H1 (cell line): ENCODE measurements at regions not wholly inside any gene's neighbourhood (a gene's known extent, or its start where the extent isn't known, plus 50 kb on each side); places are given as distances from the start of the nearest gene placed in this dataset.

Source experiments
- CTCF ChIA-PET: fragments of 300-600 bp; sonication (Branson Sonifier 250); formaldehyde crosslinking; loops from one replicate; lab custom pipeline; 2021; ENCODE audit not compliant: partially characterized antibody; lab: Charles Lee
- POLR2A ChIA-PET: fragments of 300-600 bp; sonication (Branson Sonifier 250); formaldehyde crosslinking; loops from one replicate; lab custom pipeline; 2021; ENCODE audit warnings: inconsistent platforms; ENCODE audit not compliant: partially characterized antibody; lab: Charles Lee
- DNase-seq, 2 experiments: peaks; one replicate each; pipeline versions ENCODE4 v3.0.0 to v3.0.0-alpha.2; 2010 to 2022; ENCODE audit warnings: low spot score in 2 of 2, low read depth in 1 of 2, mixed read lengths in 1 of 2
- FAIRE-seq: peaks from 2 replicates; lab custom pipeline; 2011; peaks lifted over from hg19 to GRCh38; lab: Jason Lieb, UNC
- H2AFZ ChIP-seq: 2 replicates; pipeline ENCODE4 v1.8.1; 2012; ENCODE audit warnings: low read length, inconsistent platforms
- H2AK5ac ChIP-seq: 2 replicates; pipeline ENCODE4 v1.6.1; 2013; ENCODE audit warnings: low read depth, low read length
- H2BK120ac ChIP-seq: replicated peaks from 2 replicates; pipeline ENCODE3; 2013; ENCODE audit warnings: low read depth, low read length, inconsistent platforms
- H2BK12ac ChIP-seq: 2 replicates; pipeline ENCODE4 v1.6.1; 2013; ENCODE audit warnings: low read depth, low read length
- H2BK15ac ChIP-seq: 2 replicates; pipeline ENCODE4 v1.6.1; 2013; ENCODE audit warnings: low read length
- H2BK20ac ChIP-seq: 2 replicates; pipeline ENCODE4 v1.6.1; 2013; ENCODE audit warnings: low read length
- H2BK5ac ChIP-seq: 2 replicates; pipeline ENCODE4 v1.6.1; 2013; ENCODE audit warnings: low read depth, low read length
- H3K14ac ChIP-seq: 2 replicates; pipeline ENCODE4 v1.6.1; 2013; ENCODE audit warnings: inconsistent platforms; ENCODE audit not compliant: insufficient read length
- H3K18ac ChIP-seq: 2 replicates; pipeline ENCODE4 v1.6.1; 2013; ENCODE audit warnings: low read length; ENCODE audit errors: extremely low read depth
- H3K23ac ChIP-seq: 2 replicates; pipeline ENCODE4 v1.6.1; 2013; ENCODE audit warnings: inconsistent platforms; ENCODE audit not compliant: insufficient read length
- H3K23me2 ChIP-seq: 2 replicates; pipeline ENCODE4 v1.6.1; 2013; ENCODE audit warnings: low read depth, low read length
- H3K27ac ChIP-seq: 2 replicates; pipeline ENCODE4 v1.6.1; 2011; ENCODE audit warnings: low read depth, low read length, inconsistent platforms
- H3K27me3 ChIP-seq, 4 experiments: replicated peaks in 1 of 4; 1 replicate in 1 of 4; 2 replicates in 3 of 4; pipeline versions ENCODE4 v1.6.1 to v1.8.1; 2011 to 2013; ENCODE audit warnings: low read length in 3 of 4, mild to moderate bottlenecking in 3 of 4, inconsistent platforms in 2 of 4, mixed read lengths in 2 of 4, moderate library complexity in 1 of 4; ENCODE audit not compliant: control insufficient read depth in 3 of 4, insufficient read depth in 3 of 4; ENCODE audit errors: extremely low read depth in 1 of 4
- H3K36me3 ChIP-seq, 4 experiments: 2 replicates each; pipeline versions ENCODE4 v1.6.1 to v1.8.1; 2011 to 2013; ENCODE audit warnings: mild to moderate bottlenecking in 4 of 4, low read length in 3 of 4, moderate library complexity in 2 of 4, control low read depth in 1 of 4, inconsistent platforms in 1 of 4; ENCODE audit not compliant: insufficient read depth in 4 of 4, control insufficient read depth in 2 of 4
- H3K4ac ChIP-seq: replicated peaks from 2 replicates; pipeline ENCODE3; 2013; ENCODE audit warnings: low read length, low read depth, mixed read lengths, inconsistent platforms; ENCODE audit not compliant: insufficient read length
- H3K4me1 ChIP-seq, 4 experiments: replicated peaks in 1 of 4; 1 replicate in 1 of 4; 2 replicates in 3 of 4; pipeline versions ENCODE4 v1.6.1 to v1.8.1; 2011 to 2013; ENCODE audit warnings: low read length in 3 of 4, inconsistent platforms in 2 of 4, mixed read lengths in 1 of 4; ENCODE audit not compliant: insufficient read depth in 4 of 4, control insufficient read depth in 3 of 4
- H3K4me2 ChIP-seq, 2 experiments: 2 replicates each; pipeline versions ENCODE4 v1.6.1 to v1.8.1; 2011 to 2013; ENCODE audit warnings: low read depth in 2 of 2, low read length in 2 of 2, control low read depth in 1 of 2, inconsistent platforms in 1 of 2, mild to moderate bottlenecking in 1 of 2; ENCODE audit not compliant: insufficient read depth in 1 of 2
- H3K4me3 ChIP-seq, 4 experiments: fragments of 200-600, 300-600 bp in 1 of 4; sonication (generic), shearing (Covaris generic), sonication (Bioruptor Twin) in 1 of 4; 2 replicates each; pipeline versions ENCODE4 v1.5.1 to v1.8.1; 2011 to 2016; ENCODE audit warnings: low read length in 4 of 4, low read depth in 3 of 4, control low read depth in 2 of 4, inconsistent platforms in 2 of 4, mild to moderate bottlenecking in 2 of 4, mixed read lengths in 1 of 4, moderate library complexity in 1 of 4; ENCODE audit not compliant: insufficient read depth in 2 of 4; ENCODE audit errors: extremely low read depth in 1 of 4
- H3K56ac ChIP-seq: replicated peaks from 2 replicates; pipeline ENCODE3; 2013; ENCODE audit warnings: low read depth, mild to moderate bottlenecking, mixed read lengths, low read length, inconsistent platforms; ENCODE audit not compliant: insufficient read length
- H3K79me1 ChIP-seq: 2 replicates; pipeline ENCODE4 v1.6.1; 2013; ENCODE audit warnings: low read depth, low read length, control low read depth
- H3K79me2 ChIP-seq, 2 experiments: 2 replicates each; pipeline versions ENCODE4 v1.6.1 to v1.8.1; 2012 to 2013; ENCODE audit warnings: low read length in 2 of 2, mild to moderate bottlenecking in 2 of 2, inconsistent platforms in 1 of 2; ENCODE audit not compliant: insufficient read depth in 2 of 2, control insufficient read depth in 1 of 2
- H3K9ac ChIP-seq, 4 experiments: replicated peaks in 1 of 4; 1 replicate in 1 of 4; 2 replicates in 3 of 4; pipeline versions ENCODE4 v1.6.1 to v1.8.1; 2011 to 2013; ENCODE audit warnings: low read depth in 3 of 4, low read length in 3 of 4, control low read depth in 2 of 4, mild to moderate bottlenecking in 2 of 4, moderate library complexity in 2 of 4, inconsistent platforms in 1 of 4; ENCODE audit errors: extremely low read depth in 1 of 4
- H3K9me3 ChIP-seq, 2 experiments: 2 replicates each; pipeline versions ENCODE4 v1.6.1 to v1.8.1; 2012 to 2013; ENCODE audit warnings: mild to moderate bottlenecking in 2 of 2, moderate library complexity in 2 of 2, control low read depth in 1 of 2, inconsistent platforms in 1 of 2, low read depth in 1 of 2, low read length in 1 of 2, mixed read lengths in 1 of 2; ENCODE audit not compliant: insufficient read depth in 2 of 2
- H4K20me1 ChIP-seq, 2 experiments: replicated peaks in 1 of 2; 2 replicates each; pipeline versions ENCODE3 to v1.8.1; 2011 to 2013; ENCODE audit warnings: inconsistent platforms in 2 of 2, low read length in 2 of 2, mild to moderate bottlenecking in 1 of 2; ENCODE audit not compliant: insufficient read depth in 2 of 2, control insufficient read depth in 1 of 2
- H4K5ac ChIP-seq: 2 replicates; pipeline ENCODE4 v1.6.1; 2013; ENCODE audit warnings: low read length, low read depth, mixed read lengths, inconsistent platforms; ENCODE audit not compliant: insufficient read length
- H4K8ac ChIP-seq: 2 replicates; pipeline ENCODE4 v1.8.0; 2013; ENCODE audit warnings: mild to moderate bottlenecking, moderate library complexity, low read length, inconsistent platforms; ENCODE audit not compliant: insufficient read depth; ENCODE audit errors: extremely low read depth
- H4K91ac ChIP-seq: replicated peaks from 2 replicates; pipeline ENCODE3; 2013; ENCODE audit warnings: low read length, mixed read lengths, inconsistent platforms; ENCODE audit not compliant: insufficient read length
- ATF2 ChIP-seq: IDR thresholded peaks from 2 replicates; pipeline ENCODE4 v1.6.1; 2012; ENCODE audit warnings: low read length, inconsistent platforms
- BRCA1 ChIP-seq: IDR thresholded peaks from 2 replicates; pipeline ENCODE4 v1.6.1; 2012; ENCODE audit warnings: low read depth, low read length, improper control_type of control experiment
- CBX8 ChIP-seq: fragments of 300-800, 300-1000 bp; sonication (generic); IDR thresholded peaks from 2 replicates; pipeline ENCODE4 v1.7.1; 2016; ENCODE audit warnings: low read depth, low read length, borderline replicate concordance
- CHD1 ChIP-seq: IDR thresholded peaks from 2 replicates; pipeline ENCODE4 v1.6.1; 2012; ENCODE audit warnings: low read depth, low read length, improper control_type of control experiment
- CTBP2 ChIP-seq: IDR thresholded peaks from 2 replicates; pipeline ENCODE4 v1.7.0; 2011; ENCODE audit warnings: borderline replicate concordance, mild to moderate bottlenecking, moderate library complexity, mixed read lengths, low read length; ENCODE audit not compliant: insufficient read depth, insufficient read length
- FOSL1 ChIP-seq: IDR thresholded peaks from 2 replicates; pipeline ENCODE4 v1.6.1; 2011; ENCODE audit warnings: mild to moderate bottlenecking, low read depth, low read length, moderate library complexity; ENCODE audit not compliant: insufficient read depth
- HDAC6 ChIP-seq: IDR thresholded peaks from one replicate; pipeline ENCODE4 v1.7.1; 2012; ENCODE audit warnings: low read depth, mild to moderate bottlenecking, inconsistent platforms, low read length, moderate library complexity
- NRF1 ChIP-seq: IDR thresholded peaks from 2 replicates; pipeline ENCODE4 v1.6.1; 2011; ENCODE audit warnings: mild to moderate bottlenecking, low read depth, low read length, improper control_type of control experiment
- POU5F1 ChIP-seq: IDR thresholded peaks from 2 replicates; pipeline ENCODE4 v1.6.1; 2011; ENCODE audit warnings: low read depth, mild to moderate bottlenecking, low read length, moderate library complexity
- RFX5 ChIP-seq: IDR thresholded peaks from 2 replicates; pipeline ENCODE4 v1.6.1; 2011; ENCODE audit warnings: low read depth, low read length, improper control_type of control experiment, borderline replicate concordance
- YY1 ChIP-seq: IDR thresholded peaks from 2 replicates; pipeline ENCODE4 v1.6.1; 2011; ENCODE audit warnings: low read depth, mild to moderate bottlenecking, low read length
- WGBS, 2 experiments: shearing (Covaris generic) in 1 of 2; methylation state at CpG; one replicate each; pipeline versions ENCODE4 v1.1.6 to v1.1.7; 2013 to 2015; ENCODE audit warnings: low lambda C conversion rate in 2 of 2, mixed read lengths in 2 of 2, inconsistent platforms in 1 of 2, low coverage in 1 of 2, missing lambda C conversion rate in 1 of 2; ENCODE audit not compliant: insufficient replicate concordance in 2 of 2, insufficient coverage in 1 of 2, insufficient read length in 1 of 2; ENCODE audit errors: extremely low coverage in 1 of 2, missing lambda C conversion rate in 1 of 2; 5-methylcytosine and 5-hydroxymethylcytosine counted together

DNA sequence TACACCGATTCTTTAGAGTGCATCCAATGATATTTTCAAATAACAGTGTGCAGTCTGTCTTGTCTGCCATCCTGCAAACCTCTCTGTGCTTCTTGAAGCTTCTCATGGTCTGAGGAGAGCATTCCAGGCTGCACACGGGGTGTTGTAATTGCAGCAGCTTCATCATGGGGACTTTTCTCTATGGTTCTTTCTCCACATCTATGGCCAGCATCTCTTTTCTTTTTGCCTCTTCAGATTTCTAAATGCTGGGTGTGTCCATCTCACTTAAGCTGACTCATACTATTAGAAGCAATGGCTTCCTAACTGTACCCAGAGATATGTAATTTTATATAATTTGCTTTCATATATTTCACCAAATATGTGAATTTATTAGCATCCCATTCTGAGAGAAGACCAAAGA, 63.8 kb upstream of the EPHB3 start:
- no peak overlapping the region for H3K14ac ChIP-seq
- ChIA-PET POLR2A (interaction anchor here (1.4 kb wide), 1 partner anchor 28 kb away, joined by 4 read pairs; no protein-coding TSS in a partner anchor), CTCF (interaction anchor here (0.6 to 1.8 kb wide), 5 partner anchors 15 to 44 kb away, joined by 3 to 10 read pairs (median 5); no protein-coding TSS in a partner anchor)
- H2AFZ ChIP-seq, result no peak overlapping the region
- no peaks in the 10 kb centered on the region for H4K20me1 ChIP-seq
- H2BK12ac ChIP-seq, result no peak overlapping the region
- H3K23ac ChIP-seq, result no peak overlapping the region
- peaks cover 3 to 4% of the 10 kb centered on the region in 2 experiments; a peak in 2 of 4 replicates for H3K9me3 ChIP-seq
- H3K4me3 ChIP-seq, result no peak overlapping the region
- no peak overlapping the region for H3K4me2 ChIP-seq
- peaks cover 0 to 6% (median 4%) of the 10 kb centered on the region in 4 experiments; a peak in 5 of 7 replicates for H3K4me1 ChIP-seq
- no peak overlapping the region for H4K8ac ChIP-seq
- H3K36me3 ChIP-seq, result no peaks in the 10 kb centered on the region
- no peak overlapping the region for H3K56ac ChIP-seq
- 94% methylated on average over 2 of the region's 2 CpGs; no CpG with 5 or more reads in 1 of the 2 experiments for WGBS, 2 experiments
- no peak overlapping the region for H4K5ac ChIP-seq
- no peak overlapping the region for H3K27ac ChIP-seq
- no peaks in the 10 kb centered on the region for H3K79me1 ChIP-seq
- DNase-seq (no peak), FAIRE-seq (no peak)
- H2BK15ac ChIP-seq, result no peak overlapping the region
- no peak overlapping the region for H3K9ac ChIP-seq
- H3K79me2 ChIP-seq, result no peaks in the 10 kb centered on the region
- H2BK5ac ChIP-seq, result no peak overlapping the region
- no peak overlapping the region for H2AK5ac ChIP-seq
- H4K91ac ChIP-seq, result no peak overlapping the region
- no peaks in the 10 kb centered on the region for H3K23me2 ChIP-seq
- H3K4ac ChIP-seq, result no peak overlapping the region
- H2BK20ac ChIP-seq, result no peak overlapping the region
- H3K18ac ChIP-seq, result no peak overlapping the region
- H3K27me3 ChIP-seq, result peaks cover 0 to 14% (median 12%) of the 10 kb centered on the region in 4 experiments; a peak in 5 of 7 replicates
- H2BK120ac ChIP-seq, result no peak overlapping the region
- TF ChIP-seq YY1, result no peak
- TF ChIP-seq CTBP2, result no peak
- TF ChIP-seq CBX8, result no peak
- no peak for TF ChIP-seq FOSL1
- TF ChIP-seq BRCA1, result no peak
- TF ChIP-seq NRF1, result no peak
- no peak for TF ChIP-seq ATF2
- no peak for TF ChIP-seq CHD1
- TF ChIP-seq POU5F1, result no peak
- no peak for TF ChIP-seq HDAC6
- no peak for TF ChIP-seq RFX5
